ENCODE measurements at regions not wholly inside any gene's neighbourhood (a gene's known extent, or its start where the extent isn't known, plus 50 kb on each side); places are given as distances from the start of the nearest gene placed in this dataset.

GRCh38 chr12:77767335-77767734, 63.4 kb upstream of the NAV3 start:
- FAIRE-seq = no peak
- Mint-ChIP-seq H3K9me3 (ENCODE audit: unreplicated experiment) (no peaks in the 10 kb centered on the region), H3K36me3 (ENCODE audit: low read depth, unreplicated experiment) (no peaks in the 10 kb centered on the region), H3K4me3 (ENCODE audit: unreplicated experiment) (no peak overlapping the region), H3K27ac (ENCODE audit: unreplicated experiment) (no peak overlapping the region), H3K4me1 (ENCODE audit: low read depth, unreplicated experiment) (peaks cover 4% of the 10 kb centered on the region), H3K27me3 (ENCODE audit: low read depth, unreplicated experiment) (no peaks in the 10 kb centered on the region)
- no peak overlapping the region for H3K4me3 ChIP-seq (ENCODE audit: insufficient read depth, low read depth, low read length)
- no peaks in the 10 kb centered on the region for H4K20me1 ChIP-seq (ENCODE audit: insufficient read depth, low read length)
- DNase-seq (ENCODE audit: low read depth) = no peak
- TF ChIP-seq EZH2 (IDR thresholded peaks at IDR 0.05; ENCODE audit: insufficient read depth, low read length) (no peak), CTCF (IDR thresholded peaks at IDR 0.05; ENCODE audit: insufficient read depth, low read depth, low read length) (no peak)
- H3K9ac ChIP-seq (ENCODE audit: low read length) = no peak overlapping the region
- H3K36me3 ChIP-seq (ENCODE audit: insufficient read depth, low read length) = no peaks in the 10 kb centered on the region
- no peaks in the 10 kb centered on the region for H3K27me3 ChIP-seq (ENCODE audit: insufficient read depth, low read length)
- H3K27ac ChIP-seq (ENCODE audit: low read depth, low read length) = no peak overlapping the region
- H2AFZ ChIP-seq (ENCODE audit: low read depth, low read length) = no peak overlapping the region
- no peaks in the 10 kb centered on the region for H3K79me2 ChIP-seq (ENCODE audit: insufficient read depth, low read length)
- no peak overlapping the region for H3K4me2 ChIP-seq (ENCODE audit: low read length)
- peaks cover 9% of the 10 kb centered on the region for H3K9me3 ChIP-seq (ENCODE audit: insufficient read depth, low read depth, low read length)
- no peaks in the 10 kb centered on the region for H3K4me1 ChIP-seq (ENCODE audit: insufficient read depth, low read length)

- Mint-ChIP-seq H3K4me3 (ENCODE audit: unreplicated experiment) (no peak overlapping the region), H3K4me1 (ENCODE audit: low read depth, unreplicated experiment) (peaks cover 4% of the 10 kb centered on the region), H3K36me3 (ENCODE audit: low read depth, unreplicated experiment) (no peaks in the 10 kb centered on the region), H3K27me3 (ENCODE audit: low read depth, unreplicated experiment) (no peaks in the 10 kb centered on the region), H3K27ac (ENCODE audit: unreplicated experiment) (no peak overlapping the region), H3K9me3 (ENCODE audit: unreplicated experiment) (no peaks in the 10 kb centered on the region)
- Histone ChIP-seq H3K4me2 (ENCODE audit: low read length) (no peak overlapping the region), H3K4me1 (ENCODE audit: insufficient read depth, low read length) (no peaks in the 10 kb centered on the region), H3K4me3 (ENCODE audit: insufficient read depth, low read depth, low read length) (no peak overlapping the region), H3K9ac (ENCODE audit: low read length) (no peak overlapping the region), H3K27me3 (ENCODE audit: insufficient read depth, low read length) (no peaks in the 10 kb centered on the region), H3K27ac (ENCODE audit: low read depth, low read length) (no peak overlapping the region), H4K20me1 (ENCODE audit: insufficient read depth, low read length) (no peaks in the 10 kb centered on the region), H3K79me2 (ENCODE audit: insufficient read depth, low read length) (no peaks in the 10 kb centered on the region), H3K9me3 (ENCODE audit: insufficient read depth, low read depth, low read length) (peaks cover 9% of the 10 kb centered on the region), H2AFZ (ENCODE audit: low read depth, low read length) (no peak overlapping the region), H3K36me3 (ENCODE audit: insufficient read depth, low read length) (no peaks in the 10 kb centered on the region)
- DNase-seq (ENCODE audit: low read depth) (no peak), FAIRE-seq (no peak)
- TF ChIP-seq CTCF (IDR thresholded peaks at IDR 0.05; ENCODE audit: insufficient read depth, low read depth, low read length) (no peak), EZH2 (IDR thresholded peaks at IDR 0.05; ENCODE audit: insufficient read depth, low read length) (no peak)
Measured at GRCh38 chr12:77766224-77766623, 64.5 kb upstream of the NAV3 start.

GRCh38 chr12:77761286-77761685, 69.4 kb upstream of the NAV3 start:
- Histone ChIP-seq H3K4me1 (ENCODE audit: insufficient read depth, low read length) (no peaks in the 10 kb centered on the region), H3K79me2 (ENCODE audit: insufficient read depth, low read length) (no peaks in the 10 kb centered on the region), H4K20me1 (ENCODE audit: insufficient read depth, low read length) (no peaks in the 10 kb centered on the region), H3K9ac (ENCODE audit: low read length) (no peak overlapping the region), H3K4me2 (ENCODE audit: low read length) (no peak overlapping the region), H3K27ac (ENCODE audit: low read depth, low read length) (no peak overlapping the region), H3K4me3 (ENCODE audit: insufficient read depth, low read depth, low read length) (no peak overlapping the region), H2AFZ (ENCODE audit: low read depth, low read length) (no peak overlapping the region), H3K36me3 (ENCODE audit: insufficient read depth, low read length) (no peaks in the 10 kb centered on the region), H3K27me3 (ENCODE audit: insufficient read depth, low read length) (no peaks in the 10 kb centered on the region), H3K9me3 (ENCODE audit: insufficient read depth, low read depth, low read length) (no peaks in the 10 kb centered on the region)
- Mint-ChIP-seq H3K27ac (ENCODE audit: unreplicated experiment) (no peak overlapping the region), H3K9me3 (ENCODE audit: unreplicated experiment) (no peaks in the 10 kb centered on the region), H3K4me1 (ENCODE audit: low read depth, unreplicated experiment) (peaks cover 4% of the 10 kb centered on the region), H3K4me3 (ENCODE audit: unreplicated experiment) (no peak overlapping the region), H3K36me3 (ENCODE audit: low read depth, unreplicated experiment) (no peaks in the 10 kb centered on the region), H3K27me3 (ENCODE audit: low read depth, unreplicated experiment) (no peaks in the 10 kb centered on the region)
- FAIRE-seq (no peak), DNase-seq (ENCODE audit: low read depth) (no peak)
- TF ChIP-seq CTCF (IDR thresholded peaks at IDR 0.05; ENCODE audit: insufficient read depth, low read depth, low read length) (no peak), EZH2 (IDR thresholded peaks at IDR 0.05; ENCODE audit: insufficient read depth, low read length) (no peak)

Data from astrocyte (in vitro differentiated cells and primary cell).